DMS79 treated with DMSO at 0.1 percent for 48 hours (cell line): ENCODE measurements at regions not wholly inside any gene's neighbourhood (a gene's known extent, or its start where the extent isn't known, plus 50 kb on each side); places are given as distances from the start of the nearest gene placed in this dataset.

Experiments
- DNase-seq: peaks from one replicate; lab custom pipeline; 2025; lab: John Stamatoyannopoulos, UW

GRCh38 chr1:117678246-117678977 is 72.6 kb downstream of the TENT5C start:
- no peak for DNase-seq

- no peak for DNase-seq
Measured at GRCh38 chr1:117679299-117679698, 73.5 kb downstream of the TENT5C start.

- DNase-seq: no peak
Measured at GRCh38 chr1:117679868-117680267, 74.0 kb downstream of the TENT5C start.

GRCh38 chr1:117680316-117681002 is 74.6 kb downstream of the TENT5C start:
- DNase-seq: no peak

DNA sequence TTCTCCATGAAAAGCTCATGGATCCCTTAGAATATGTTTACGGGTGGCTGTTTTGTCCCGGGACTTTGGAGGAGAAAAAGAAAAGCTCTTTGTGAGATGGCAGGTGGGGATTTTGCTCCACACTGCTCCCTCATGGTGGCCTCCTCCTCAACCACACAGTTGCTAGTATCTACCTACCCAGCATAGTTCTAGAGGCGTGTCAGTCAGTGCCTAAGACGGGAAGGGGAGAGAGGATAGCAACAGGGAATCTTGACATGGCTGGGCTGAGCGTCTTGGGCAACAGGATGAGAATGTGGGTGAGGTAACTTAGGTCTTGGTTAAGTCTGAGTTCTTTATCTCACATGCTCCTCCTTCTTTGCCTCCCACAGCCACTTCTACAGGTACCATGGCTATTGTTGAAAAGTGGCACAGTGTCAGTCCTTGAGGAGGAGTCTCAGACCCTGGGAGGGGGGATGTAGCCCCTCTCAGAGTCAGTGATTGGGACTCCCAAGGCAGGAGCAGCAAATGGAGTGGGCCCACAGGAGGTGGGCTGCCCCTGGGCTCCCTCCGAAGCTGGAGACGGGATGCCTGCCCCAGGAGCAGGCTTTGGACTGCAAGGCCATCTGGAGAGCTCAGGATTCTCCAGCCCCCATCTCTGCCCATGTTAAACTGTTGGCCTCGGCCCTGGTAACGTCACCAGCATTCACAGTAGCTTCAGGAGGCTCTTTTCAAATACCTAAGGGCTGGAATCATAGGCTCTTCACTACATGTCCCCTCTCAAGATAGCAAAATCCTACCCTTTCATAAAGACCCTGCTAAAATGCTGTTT is 75.4 kb downstream of the TENT5C start:
- DNase-seq: no peak

DNA sequence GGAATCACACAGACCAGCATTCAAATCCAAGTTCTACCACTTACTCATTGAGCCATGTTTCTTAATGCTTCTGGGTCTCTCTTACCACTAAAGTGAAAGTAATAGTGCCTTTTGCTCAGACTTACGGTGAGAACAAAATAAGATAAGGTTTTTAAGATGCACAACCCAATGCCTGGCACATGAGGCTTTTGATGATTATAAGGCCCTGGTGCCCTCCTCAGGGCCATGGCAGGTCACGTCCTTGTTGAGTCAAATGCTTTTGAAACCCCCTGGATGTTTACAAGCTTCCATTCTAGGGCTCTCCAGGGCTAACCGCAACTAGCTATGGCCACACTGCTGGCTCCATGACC is 76.0 kb downstream of the TENT5C start:
- DNase-seq: no peak

DNA sequence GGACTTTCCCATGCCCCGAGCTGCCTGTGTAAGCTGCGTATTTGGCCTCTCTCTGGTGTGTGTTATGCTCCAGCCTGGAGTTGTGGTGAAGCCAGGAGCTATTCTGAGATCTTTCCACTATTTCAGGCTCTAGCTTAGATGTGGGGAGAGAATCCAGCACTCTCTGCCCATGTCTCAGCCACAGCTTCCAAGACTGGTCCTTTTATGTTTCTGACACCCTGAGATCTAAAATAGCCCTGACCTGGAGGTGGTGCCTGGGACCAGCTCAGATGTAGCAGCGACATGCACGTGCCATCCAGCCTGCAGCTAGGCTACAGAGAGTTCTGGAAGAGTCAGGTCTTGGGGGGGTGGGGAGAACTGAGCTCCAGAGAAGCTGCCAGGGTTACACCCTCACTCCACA is 76.5 kb downstream of the TENT5C start:
- DNase-seq: no peak

- DNase-seq: no peak
Measured at GRCh38 chr1:117683571-117684285, 77.9 kb downstream of the TENT5C start.

GRCh38 chr1:117685936-117686806 is 80.3 kb downstream of the TENT5C start:
- no peak for DNase-seq

DNA sequence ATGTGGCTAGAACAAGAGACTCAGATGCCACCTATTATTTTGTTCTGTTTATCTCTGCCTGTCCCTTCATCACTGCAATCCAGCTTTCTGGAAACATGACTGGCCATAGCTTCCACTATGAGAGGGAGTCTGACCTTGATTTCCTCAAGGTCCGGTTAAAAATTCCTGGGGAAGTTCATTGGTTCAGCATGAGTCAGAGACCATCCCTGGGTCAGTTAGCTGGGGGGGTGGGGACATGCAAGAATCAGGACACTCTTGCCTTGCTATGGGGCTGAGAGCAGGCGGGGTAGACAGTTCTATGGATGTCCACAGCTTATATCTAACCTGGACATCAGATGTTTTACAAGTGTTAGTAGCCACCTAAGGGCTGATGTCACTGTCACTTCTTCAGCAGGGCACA is 81.1 kb downstream of the TENT5C start:
- DNase-seq: no peak

GRCh38 chr1:117689997-117690625 is 84.3 kb downstream of the TENT5C start:
- no peak for DNase-seq

DNA sequence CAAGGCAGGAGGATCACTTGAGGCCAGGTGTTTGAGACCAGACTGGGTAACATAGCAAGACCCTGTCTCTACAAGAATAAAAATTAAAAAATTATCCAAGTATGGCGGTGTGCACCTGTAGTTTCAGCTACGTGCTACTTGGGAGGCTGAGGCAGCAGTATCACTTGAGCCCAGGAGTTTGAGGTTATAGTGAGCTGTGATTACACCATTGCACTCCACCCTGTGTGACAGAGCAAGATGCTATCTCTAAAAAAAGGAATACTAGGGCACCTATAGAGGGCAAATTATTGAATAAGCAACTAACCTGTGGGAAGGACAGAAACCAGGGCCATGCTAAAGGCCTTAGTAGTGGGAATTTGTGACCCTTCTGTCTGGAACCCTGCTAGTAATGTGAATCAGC is 86.1 kb downstream of the TENT5C start:
- no peak for DNase-seq

DNA sequence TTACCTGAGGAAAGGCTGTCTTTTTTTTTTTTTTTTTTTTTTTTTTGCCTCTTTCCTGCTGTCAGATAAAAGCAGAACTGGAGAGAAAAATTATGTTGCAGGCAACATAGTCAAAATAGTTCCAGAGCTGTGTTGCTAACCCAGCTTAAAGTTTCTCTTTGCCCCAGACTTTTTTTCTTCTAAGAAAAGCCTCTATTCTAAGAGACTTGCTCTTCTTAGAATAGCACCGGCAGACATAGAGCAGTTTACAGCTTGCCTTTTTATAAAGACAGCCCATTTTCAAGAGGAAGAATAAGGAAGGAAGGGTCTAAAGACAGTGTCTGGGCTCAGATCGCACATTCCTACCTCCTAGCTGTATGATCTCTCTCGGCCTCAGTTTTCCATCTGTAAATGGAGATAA is 88.7 kb downstream of the TENT5C start:
- DNase-seq: no peak

DNA sequence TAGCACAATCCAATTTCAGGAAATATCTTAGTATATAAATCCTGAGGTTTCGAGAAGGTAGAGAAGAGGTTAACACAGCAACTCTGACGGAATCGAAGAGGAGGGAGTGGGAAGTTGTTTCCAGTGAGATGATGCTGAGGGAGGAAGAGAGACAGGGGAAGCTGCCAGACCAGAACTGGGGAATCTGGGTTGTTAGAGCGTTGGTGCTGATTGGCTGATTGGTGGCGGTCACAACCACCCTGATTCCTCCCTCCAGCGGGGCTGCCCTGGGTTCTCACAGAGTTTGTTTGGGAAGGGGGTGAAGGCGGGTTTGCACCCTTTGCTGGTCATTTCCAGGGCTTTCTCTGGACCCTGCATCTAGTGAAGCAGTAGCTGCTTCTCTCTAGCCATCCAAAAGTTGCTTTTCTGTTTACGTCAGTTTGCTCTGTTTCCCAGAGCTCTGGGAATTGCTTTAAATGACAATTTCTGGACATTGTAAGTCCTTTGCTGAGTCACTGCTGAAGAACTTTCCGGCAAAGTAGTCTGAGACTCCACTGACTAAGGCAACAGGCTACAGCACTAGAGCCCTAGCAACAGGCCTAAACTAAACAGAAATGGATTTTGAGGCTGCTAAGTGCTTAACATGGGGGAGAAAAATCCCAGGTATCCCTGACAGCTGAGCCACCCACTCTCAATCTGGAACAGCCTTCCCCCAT is 90.1 kb downstream of the TENT5C start:
- no peak for DNase-seq

DNA sequence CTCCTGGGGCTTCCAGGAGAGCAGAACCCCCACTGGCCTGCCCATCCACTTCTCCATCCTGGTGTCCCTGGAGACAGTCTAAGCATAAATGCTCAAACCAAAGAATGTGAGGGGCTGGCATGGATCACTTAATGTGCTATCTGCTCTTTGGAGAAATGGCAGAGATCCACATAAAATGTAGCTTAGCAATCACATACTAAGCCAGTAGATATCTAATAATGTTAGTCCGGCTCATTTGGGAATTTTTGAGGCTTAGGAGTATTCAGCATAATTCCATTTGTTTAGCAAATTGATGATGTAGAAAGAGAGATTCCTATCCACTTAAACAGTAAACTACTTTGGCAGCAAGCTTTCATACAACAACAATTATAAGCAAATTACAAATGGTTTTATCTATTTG is 90.7 kb downstream of the TENT5C start:
- no peak for DNase-seq

GRCh38 chr1:117697220-117697781 is 91.5 kb downstream of the TENT5C start:
- no peak for DNase-seq

GRCh38 chr1:117698398-117699160 is 92.7 kb downstream of the TENT5C start:
- DNase-seq: no peak

GRCh38 chr1:117699953-117700352 is 94.1 kb downstream of the TENT5C start:
- no peak for DNase-seq

DNA sequence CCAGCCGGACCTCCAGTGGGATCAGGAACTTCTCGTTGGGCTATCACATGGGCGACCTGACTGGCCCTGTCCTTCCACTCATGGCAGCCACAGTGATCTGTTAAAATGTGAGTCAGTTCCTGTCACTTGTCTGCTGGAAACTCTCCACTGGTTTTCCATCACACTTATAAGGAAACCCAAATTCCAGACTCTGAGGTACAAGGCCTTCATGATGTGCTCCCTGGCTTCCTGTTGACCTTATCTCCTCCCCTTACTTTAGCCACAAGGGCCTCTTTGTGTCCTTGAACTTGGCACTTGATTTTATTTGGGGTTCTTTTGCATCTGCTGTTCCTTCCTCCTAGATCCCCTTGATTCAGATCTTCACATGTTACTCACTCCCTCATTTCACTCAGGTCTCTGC is 96.8 kb downstream of the TENT5C start:
- no peak for DNase-seq
